ENCODE measurements at regions not wholly inside any gene's neighbourhood (a gene's known extent, or its start where the extent isn't known, plus 50 kb on each side); places are given as distances from the start of the nearest gene placed in this dataset.

DNA sequence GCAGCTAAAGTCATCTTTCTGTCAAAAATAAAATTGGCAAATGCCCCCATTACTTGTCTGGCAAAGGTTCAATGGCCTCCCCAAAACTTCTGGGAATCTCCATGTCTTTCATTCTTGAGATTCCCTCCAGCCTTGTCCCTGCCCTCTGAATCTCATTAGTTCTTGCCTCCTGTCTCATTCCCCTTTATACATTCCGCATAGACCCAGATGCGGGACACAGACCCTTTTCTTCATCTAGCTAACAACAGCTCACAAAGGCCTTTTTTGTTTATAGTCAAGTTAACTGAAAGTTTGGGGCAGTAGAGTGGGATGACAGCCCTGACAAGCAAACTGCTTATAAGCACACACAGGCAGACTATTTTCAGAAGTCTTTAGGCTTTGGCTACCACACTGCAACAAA is 306.1 kb upstream of the FAM241A start:
- Histone ChIP-seq H3K79me2 (ENCODE audit: insufficient read depth, low read length) (no peaks in the 10 kb centered on the region), H3K4me3 (ENCODE audit: insufficient read depth, low read length) (no peak overlapping the region), H2AFZ (ENCODE audit: low read length) (no peak overlapping the region), H3K27ac (ENCODE audit: low read depth, low read length) (no peak overlapping the region), H3K4me2 (ENCODE audit: insufficient read depth, low read length) (no peak overlapping the region), H3K9me3 (ENCODE audit: low read depth, low read length) (no peaks in the 10 kb centered on the region), H3K36me3 (ENCODE audit: insufficient read depth, low read length) (no peaks in the 10 kb centered on the region), H3K4me1 (ENCODE audit: insufficient read depth, low read length) (no peaks in the 10 kb centered on the region), H4K20me1 (ENCODE audit: insufficient read depth, low read length) (no peaks in the 10 kb centered on the region), H3K27me3 (ENCODE audit: insufficient read depth, low read length) (no peaks in the 10 kb centered on the region)
- TF ChIP-seq, protein P1, sequence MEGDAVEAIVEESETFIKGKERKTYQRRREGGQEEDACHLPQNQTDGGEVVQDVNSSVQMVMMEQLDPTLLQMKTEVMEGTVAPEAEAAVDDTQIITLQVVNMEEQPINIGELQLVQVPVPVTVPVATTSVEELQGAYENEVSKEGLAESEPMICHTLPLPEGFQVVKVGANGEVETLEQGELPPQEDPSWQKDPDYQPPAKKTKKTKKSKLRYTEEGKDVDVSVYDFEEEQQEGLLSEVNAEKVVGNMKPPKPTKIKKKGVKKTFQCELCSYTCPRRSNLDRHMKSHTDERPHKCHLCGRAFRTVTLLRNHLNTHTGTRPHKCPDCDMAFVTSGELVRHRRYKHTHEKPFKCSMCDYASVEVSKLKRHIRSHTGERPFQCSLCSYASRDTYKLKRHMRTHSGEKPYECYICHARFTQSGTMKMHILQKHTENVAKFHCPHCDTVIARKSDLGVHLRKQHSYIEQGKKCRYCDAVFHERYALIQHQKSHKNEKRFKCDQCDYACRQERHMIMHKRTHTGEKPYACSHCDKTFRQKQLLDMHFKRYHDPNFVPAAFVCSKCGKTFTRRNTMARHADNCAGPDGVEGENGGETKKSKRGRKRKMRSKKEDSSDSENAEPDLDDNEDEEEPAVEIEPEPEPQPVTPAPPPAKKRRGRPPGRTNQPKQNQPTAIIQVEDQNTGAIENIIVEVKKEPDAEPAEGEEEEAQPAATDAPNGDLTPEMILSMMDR (IDR thresholded peaks at IDR 0.05; ENCODE audit: extremely low read depth, low read depth, low read length), result no peak
- DNase-seq (ENCODE audit: insufficient read length, low spot score, missing footprints), result no peak

GRCh38 chr4:111842336-111842735 is 302.9 kb upstream of the FAM241A start:
- TF ChIP-seq, protein P1 (IDR thresholded peaks at IDR 0.05; ENCODE audit: extremely low read depth, low read depth, low read length), result no peak
- H3K27ac ChIP-seq (ENCODE audit: low read depth, low read length), result no peak overlapping the region
- H3K4me3 ChIP-seq (ENCODE audit: insufficient read depth, low read length), result no peak overlapping the region
- H3K36me3 ChIP-seq (ENCODE audit: insufficient read depth, low read length), result no peaks in the 10 kb centered on the region
- H3K27me3 ChIP-seq (ENCODE audit: insufficient read depth, low read length), result no peaks in the 10 kb centered on the region
- no peaks in the 10 kb centered on the region for H3K4me1 ChIP-seq (ENCODE audit: insufficient read depth, low read length)
- no peak overlapping the region for H3K4me2 ChIP-seq (ENCODE audit: insufficient read depth, low read length)
- H4K20me1 ChIP-seq (ENCODE audit: insufficient read depth, low read length), result no peaks in the 10 kb centered on the region
- no peak overlapping the region for H2AFZ ChIP-seq (ENCODE audit: low read length)
- DNase-seq (ENCODE audit: insufficient read length, low spot score, missing footprints), result peak; percentile 6
- H3K9me3 ChIP-seq (ENCODE audit: low read depth, low read length), result no peaks in the 10 kb centered on the region
- H3K79me2 ChIP-seq (ENCODE audit: insufficient read depth, low read length), result no peaks in the 10 kb centered on the region

DNA sequence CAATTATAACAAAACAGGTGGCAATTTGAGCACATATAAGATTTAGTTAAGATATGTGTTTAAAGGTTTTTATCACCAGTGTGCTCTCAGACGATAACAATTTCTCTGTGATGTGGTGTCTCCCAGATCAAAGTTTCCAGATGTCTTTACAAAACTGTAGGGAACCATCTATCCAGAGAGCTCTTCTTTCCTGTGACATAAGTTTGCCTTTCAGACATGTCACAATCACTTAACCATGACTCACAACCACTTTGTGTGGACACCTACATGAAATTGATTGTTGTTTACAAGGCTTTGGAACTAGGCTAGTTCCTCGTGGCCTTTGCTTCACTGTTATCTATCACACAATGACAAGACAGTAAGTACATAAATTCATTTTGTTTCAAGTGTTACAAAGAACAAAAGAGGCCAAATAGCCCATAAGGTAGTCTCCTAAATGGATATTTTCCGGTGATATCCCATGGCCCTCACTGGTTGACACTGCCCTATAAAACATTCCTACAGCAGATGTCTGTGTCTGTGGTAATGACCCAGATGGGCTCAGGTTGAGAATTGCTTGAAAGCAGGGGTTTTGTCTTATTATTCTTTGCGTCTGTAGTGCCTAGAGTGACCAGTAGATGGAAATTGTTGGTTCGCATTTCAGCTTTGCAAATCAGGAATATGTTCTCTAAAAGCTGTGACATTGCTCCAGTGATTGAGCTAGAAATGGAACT is 297.8 kb upstream of the FAM241A start:
- TF ChIP-seq, protein P1 (IDR thresholded peaks at IDR 0.05; ENCODE audit: extremely low read depth, low read depth, low read length), result peak; percentile 17
- no peaks in the 10 kb centered on the region for H3K27me3 ChIP-seq (ENCODE audit: insufficient read depth, low read length)
- H2AFZ ChIP-seq (ENCODE audit: low read length), result no peak overlapping the region
- DNase-seq (ENCODE audit: insufficient read length, low spot score, missing footprints), result no peak
- no peaks in the 10 kb centered on the region for H4K20me1 ChIP-seq (ENCODE audit: insufficient read depth, low read length)
- no peaks in the 10 kb centered on the region for H3K36me3 ChIP-seq (ENCODE audit: insufficient read depth, low read length)
- H3K27ac ChIP-seq (ENCODE audit: low read depth, low read length), result no peak overlapping the region
- H3K4me3 ChIP-seq (ENCODE audit: insufficient read depth, low read length), result no peak overlapping the region
- no peaks in the 10 kb centered on the region for H3K4me1 ChIP-seq (ENCODE audit: insufficient read depth, low read length)
- H3K4me2 ChIP-seq (ENCODE audit: insufficient read depth, low read length), result no peak overlapping the region
- no peaks in the 10 kb centered on the region for H3K9me3 ChIP-seq (ENCODE audit: low read depth, low read length)
- no peaks in the 10 kb centered on the region for H3K79me2 ChIP-seq (ENCODE audit: insufficient read depth, low read length)

DNA sequence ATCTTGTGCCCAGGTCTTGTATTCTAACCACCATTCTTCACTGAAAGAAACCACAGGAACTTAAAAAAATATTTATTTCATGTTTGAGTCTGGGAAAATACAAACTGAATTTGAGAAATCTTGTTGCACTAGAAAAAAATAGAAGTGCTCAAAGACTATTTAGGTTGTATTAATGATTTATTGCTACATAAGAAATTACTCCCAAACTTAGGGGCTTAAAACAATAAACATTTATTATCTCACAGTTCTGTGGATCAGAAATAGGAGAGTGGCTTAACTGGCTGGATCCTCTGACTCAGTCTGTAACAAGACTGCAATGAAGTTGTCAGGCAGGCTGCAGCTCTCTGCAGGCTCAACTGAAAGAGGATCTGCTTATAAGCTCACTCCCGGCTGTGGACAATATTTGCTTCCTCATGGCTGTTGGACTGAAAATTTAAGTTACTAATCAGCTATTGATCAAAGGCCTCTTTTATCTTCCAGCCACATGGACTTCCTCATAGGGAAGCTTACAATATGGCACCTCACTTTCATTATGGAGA is 295.4 kb upstream of the FAM241A start:
- Histone ChIP-seq H3K36me3 (ENCODE audit: insufficient read depth, low read length) (no peaks in the 10 kb centered on the region), H3K27ac (ENCODE audit: low read depth, low read length) (no peak overlapping the region), H3K4me3 (ENCODE audit: insufficient read depth, low read length) (no peak overlapping the region), H2AFZ (ENCODE audit: low read length) (no peak overlapping the region), H3K27me3 (ENCODE audit: insufficient read depth, low read length) (no peaks in the 10 kb centered on the region), H3K4me2 (ENCODE audit: insufficient read depth, low read length) (no peak overlapping the region), H4K20me1 (ENCODE audit: insufficient read depth, low read length) (no peaks in the 10 kb centered on the region), H3K9me3 (ENCODE audit: low read depth, low read length) (no peaks in the 10 kb centered on the region), H3K4me1 (ENCODE audit: insufficient read depth, low read length) (no peaks in the 10 kb centered on the region), H3K79me2 (ENCODE audit: insufficient read depth, low read length) (no peaks in the 10 kb centered on the region)
- TF ChIP-seq, protein P1 (IDR thresholded peaks at IDR 0.05; ENCODE audit: extremely low read depth, low read depth, low read length), result no peak
- no peak for DNase-seq (ENCODE audit: insufficient read length, low spot score, missing footprints)

Data from osteoblast (primary cell).